GM20000 (cell line): ENCODE measurements at regions not wholly inside any gene's neighbourhood (a gene's known extent, or its start where the extent isn't known, plus 50 kb on each side); places are given as distances from the start of the nearest gene placed in this dataset.

Experiments used
- DNase-seq: peaks from one replicate; pipeline ENCODE4 v3.0.0; 2012; ENCODE audit warnings: low spot score
- CTCF ChIP-seq: IDR thresholded peaks from 2 replicates; pipeline ENCODE4 v1.5.1; 2012; ENCODE audit warnings: mild to moderate bottlenecking, control low read depth; ENCODE audit errors: extremely low read depth, missing control alignments

DNA sequence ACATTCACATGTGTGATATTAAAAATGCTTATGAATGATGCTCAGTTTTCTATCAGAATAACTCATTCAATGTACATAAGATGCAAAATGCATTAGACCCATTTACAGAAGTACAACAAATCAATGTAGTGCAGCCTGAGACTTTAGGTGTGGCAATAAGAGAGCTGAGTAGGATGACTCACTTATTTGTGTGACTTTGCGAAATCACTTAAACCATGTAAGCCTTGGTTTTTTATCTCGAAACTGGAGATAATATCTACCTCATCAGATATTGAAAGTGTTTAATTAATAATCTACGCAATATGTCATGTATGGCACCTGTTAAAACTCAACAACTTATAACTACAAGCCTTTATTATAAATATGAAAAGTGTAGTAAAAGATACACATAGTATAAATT is 105.7 kb upstream of the LUZP2 start:
- TF ChIP-seq CTCF, result no peak
- no peak for DNase-seq

GRCh38 chr11:24400059-24400665 is 96.7 kb upstream of the LUZP2 start:
- no peak for DNase-seq
- no peak for TF ChIP-seq CTCF

GRCh38 chr11:24406389-24406788 is 90.5 kb upstream of the LUZP2 start:
- TF ChIP-seq CTCF, result no peak
- DNase-seq, result no peak

GRCh38 chr11:24406980-24407379 is 89.9 kb upstream of the LUZP2 start:
- TF ChIP-seq CTCF, result no peak
- DNase-seq, result no peak

DNA sequence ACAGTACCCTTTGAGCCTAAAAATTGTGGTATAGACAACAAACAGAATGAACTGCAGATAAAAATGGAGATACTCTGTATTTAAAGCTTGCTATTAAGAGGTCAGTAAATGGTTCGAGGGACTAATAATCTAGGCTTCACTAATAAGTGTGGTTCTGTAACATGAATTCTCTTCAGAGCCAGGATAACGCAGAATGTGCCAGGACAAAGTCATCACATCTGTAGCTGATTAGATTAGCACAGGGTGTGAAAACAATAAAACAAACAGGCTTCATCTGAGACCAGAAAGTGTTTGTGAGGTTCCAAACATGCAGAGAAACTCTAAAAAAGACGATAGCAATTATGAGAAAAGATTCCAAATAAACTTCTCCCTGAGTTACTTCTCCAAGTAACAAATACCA is 89.1 kb upstream of the LUZP2 start:
- no peak for TF ChIP-seq CTCF
- no peak for DNase-seq

- DNase-seq, result no peak
- no peak for TF ChIP-seq CTCF
These were observed 88.7 kb upstream of the LUZP2 start for GRCh38 chr11:24408202-24408601.

DNA sequence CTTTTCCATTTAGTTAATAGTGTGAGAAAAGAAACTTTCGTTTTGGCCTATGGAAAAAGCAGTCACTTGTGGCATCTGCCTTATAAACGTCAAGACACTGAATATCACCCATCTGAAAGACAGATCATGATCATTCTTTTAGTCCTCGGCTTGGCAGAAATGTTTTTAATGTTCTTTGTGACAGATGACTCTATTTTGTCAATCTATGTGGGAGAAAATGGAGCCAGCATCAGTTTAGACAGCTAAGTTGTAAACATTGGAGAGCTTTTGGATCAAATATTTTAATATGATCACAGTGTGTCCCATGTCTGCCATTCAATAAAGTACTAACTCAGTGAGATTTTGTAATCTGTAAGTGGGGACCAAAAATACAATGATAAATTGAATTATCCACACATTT is 85.1 kb upstream of the LUZP2 start:
- no peak for TF ChIP-seq CTCF
- DNase-seq, result no peak
